CD4-positive, alpha-beta T cell treated with Interferon gamma for 1 hour (primary cell): ENCODE measurements at regions not wholly inside any gene's neighbourhood (a gene's known extent, or its start where the extent isn't known, plus 50 kb on each side); places are given as distances from the start of the nearest gene placed in this dataset.
"Not testable (repeated sequence)": the region's sequence is repeated elsewhere in the genome, so short reads cannot be mapped to it uniquely, and the experiment has no call there.

Source experiments
- DNase-seq: peaks from one replicate; pipeline ENCODE4 v3.0.0-alpha.2; 2020

GRCh38 chr1:198809247-198809646 is 170.4 kb downstream of the PTPRC start:
- no peak for DNase-seq

- no peak for DNase-seq
Observed at GRCh38 chr1:198811449-198811848, 172.6 kb downstream of the PTPRC start.

GRCh38 chr1:198823626-198824025 is 184.8 kb downstream of the PTPRC start:
- DNase-seq, result no peak

- DNase-seq, result no peak
Observed at GRCh38 chr1:198825254-198825653, 186.4 kb downstream of the PTPRC start.

- DNase-seq, result no peak
Observed at GRCh38 chr1:198829356-198829755, 190.5 kb downstream of the PTPRC start.

GRCh38 chr1:198829944-198830343 is 191.1 kb downstream of the PTPRC start:
- DNase-seq, result no peak

GRCh38 chr1:198830412-198830811 is 191.6 kb downstream of the PTPRC start:
- DNase-seq, result no peak

GRCh38 chr1:198833706-198834503 is 195.1 kb downstream of the PTPRC start:
- DNase-seq, result no peak

GRCh38 chr1:198837278-198838021 is 198.6 kb downstream of the PTPRC start:
- DNase-seq, result no peak

- no peak for DNase-seq
Observed at GRCh38 chr1:198838022-198838342, 199.1 kb downstream of the PTPRC start.

- no peak for DNase-seq
Observed at GRCh38 chr1:198841477-198841876, 202.6 kb downstream of the PTPRC start.

GRCh38 chr1:198842686-198843085 is 203.8 kb downstream of the PTPRC start:
- DNase-seq, result no peak

GRCh38 chr1:198845271-198845670 is 206.4 kb downstream of the PTPRC start:
- DNase-seq, result no peak

GRCh38 chr1:198845851-198846250 is 207.0 kb downstream of the PTPRC start:
- no peak for DNase-seq

GRCh38 chr1:198846556-198846955 is 207.7 kb downstream of the PTPRC start:
- no peak for DNase-seq

GRCh38 chr1:198848206-198848605 is 209.4 kb downstream of the PTPRC start:
- DNase-seq, result no peak

GRCh38 chr1:198848649-198849048 is 209.8 kb downstream of the PTPRC start:
- no peak for DNase-seq

GRCh38 chr1:198849093-198849492 is 210.3 kb downstream of the PTPRC start:
- DNase-seq, result no peak

- no peak for DNase-seq
Observed at GRCh38 chr1:198850196-198850595, 211.4 kb downstream of the PTPRC start.

- not testable (repeated sequence) for DNase-seq
Observed at GRCh38 chr1:198850966-198851365, 212.1 kb downstream of the PTPRC start.

- no peak for DNase-seq
Observed at GRCh38 chr1:198856601-198857000, 217.8 kb downstream of the PTPRC start.

GRCh38 chr1:198858033-198858432 is 219.2 kb downstream of the PTPRC start:
- no peak for DNase-seq

GRCh38 chr1:198860371-198860770 is 221.5 kb downstream of the PTPRC start:
- DNase-seq, result no peak

GRCh38 chr1:198861636-198862035 is 222.8 kb downstream of the PTPRC start:
- DNase-seq, result no peak

- no peak for DNase-seq
Observed at GRCh38 chr1:198864695-198865094, 225.9 kb downstream of the PTPRC start.
